K562 (cell line): ENCODE measurements at regions not wholly inside any gene's neighbourhood (a gene's known extent, or its start where the extent isn't known, plus 50 kb on each side); places are given as distances from the start of the nearest gene placed in this dataset.

Experiments used
- ATAC-seq: fragments of 200-7000 bp; cut with Tn5 transposase; 3 replicates; pipeline ENCODE4 v1.9.1; 2020; ENCODE audit warnings: moderate library complexity
- BruUV-seq: library from RNA; stranded (reverse); fragments of 400-500 nt; replicated peaks from 2 replicates; lab custom pipeline; 2021; lab: Mats Ljungman, UMichigan
- CTCF ChIA-PET: fragments of 300-600 bp; formaldehyde crosslinking; extraction: SDS; loops from one replicate; lab custom pipeline; 2021; ENCODE audit warnings: low intra/inter-chr PET ratio; lab: Yijun Ruan, JAX
- POLR2A ChIA-PET: fragments of 300-600, 350-650 bp; sonication (Branson Sonifier 250); formaldehyde crosslinking; extraction: SDS; loops from one replicate; lab custom pipeline; 2021; ENCODE audit warnings: antibody characterized with exemption, inconsistent platforms; lab: Yijun Ruan, JAX
- DNase-seq, 4 experiments: peaks; one replicate each; pipeline versions ENCODE4 v3.0.0 to v3.0.0-alpha.2; 2011 to 2018; ENCODE audit warnings: low spot score in 3 of 4, mixed read lengths in 3 of 4; ENCODE audit errors: extremely low read depth in 1 of 4
- FAIRE-seq: peaks from 2 replicates; lab custom pipeline; 2011; peaks lifted over from hg19 to GRCh38; lab: Jason Lieb, UNC
- H2AFZ ChIP-seq: 2 replicates; pipeline ENCODE4 v1.6.0; 2011; ENCODE audit warnings: low read depth, low read length, control low read depth, inconsistent platforms
- H3K27ac ChIP-seq: fragments of 200-600 bp; 3 replicates; pipeline ENCODE4 v1.8.0; 2011; ENCODE audit warnings: low read depth, mild to moderate bottlenecking, control low read depth, inconsistent platforms, low read length, moderate library complexity, mixed read lengths; ENCODE audit errors: extremely low read depth
- H3K27me3 ChIP-seq, 2 experiments: fragments of 300-600 bp in 1 of 2; 2 replicates in 1 of 2; 3 replicates in 1 of 2; pipeline versions ENCODE4 v1.6.0 to v1.8.0; 2011; ENCODE audit warnings: inconsistent platforms in 2 of 2, low read length in 2 of 2, mild to moderate bottlenecking in 1 of 2, mixed read lengths in 1 of 2, moderate library complexity in 1 of 2; ENCODE audit not compliant: control insufficient read depth in 2 of 2, insufficient read depth in 2 of 2
- H3K36me3 ChIP-seq: fragments of 300-600 bp; 3 replicates; pipeline ENCODE4 v1.8.0; 2011; ENCODE audit warnings: mild to moderate bottlenecking, low read length, inconsistent platforms; ENCODE audit not compliant: control insufficient read depth, insufficient read depth
- H3K4me1 ChIP-seq, 2 experiments: fragments of 200-600 bp in 1 of 2; replicated peaks in 1 of 2; 2 replicates in 1 of 2; 3 replicates in 1 of 2; pipeline versions ENCODE4 v1.5.1 to v1.8.0; 2011; ENCODE audit warnings: inconsistent platforms in 2 of 2, low read length in 2 of 2, mild to moderate bottlenecking in 1 of 2, mixed read lengths in 1 of 2, moderate library complexity in 1 of 2; ENCODE audit not compliant: control insufficient read depth in 2 of 2, insufficient read depth in 2 of 2
- H3K4me2 ChIP-seq: 2 replicates; pipeline ENCODE4 v1.6.1; 2011; ENCODE audit warnings: low read length, control low read depth, inconsistent platforms, mixed read lengths; ENCODE audit not compliant: insufficient read depth
- H3K4me3 ChIP-seq: fragments of 200-600 bp; sonication (generic), shearing (Covaris generic); 2 replicates; pipeline ENCODE4 v1.5.1; 2016; ENCODE audit warnings: control low read depth, inconsistent platforms
- H3K79me2 ChIP-seq: fragments of 200-600 bp; 3 replicates; pipeline ENCODE4 v1.8.0; 2011; ENCODE audit warnings: low read length, inconsistent platforms; ENCODE audit not compliant: control insufficient read depth, insufficient read depth
- H3K9ac ChIP-seq, 2 experiments: 2 replicates each; pipeline versions ENCODE4 v1.6.0 to v1.6.1; 2011; ENCODE audit warnings: low read depth in 2 of 2, low read length in 2 of 2, control low read depth in 1 of 2, inconsistent platforms in 1 of 2, mild to moderate bottlenecking in 1 of 2, mixed read lengths in 1 of 2; ENCODE audit not compliant: insufficient read depth in 1 of 2
- H3K9me1 ChIP-seq: one replicate; pipeline ENCODE4 v1.6.0; 2011; ENCODE audit warnings: inconsistent platforms, mild to moderate bottlenecking, low read length, moderate library complexity; ENCODE audit not compliant: control insufficient read depth, insufficient read depth
- H3K9me3 ChIP-seq: replicated peaks from 2 replicates; pipeline ENCODE4 v1.5.1; 2011; ENCODE audit warnings: low read depth, low read length, inconsistent platforms; ENCODE audit not compliant: control insufficient read depth, insufficient read depth
- H4K20me1 ChIP-seq: replicated peaks from 2 replicates; pipeline ENCODE4 v1.6.1; 2011; ENCODE audit warnings: low read length, inconsistent platforms, mixed read lengths; ENCODE audit not compliant: control insufficient read depth, insufficient read depth
- FOXK1 ChIP-seq: sonication (generic); formaldehyde crosslinking; IDR thresholded peaks from 2 replicates; pipeline ENCODE4 v1.8.0; 2022; ENCODE audit warnings: missing genetic modification reagents, mild to moderate bottlenecking, borderline replicate concordance
- MAZ ChIP-seq, 2 experiments: fragments of 450-650 bp in 1 of 2; sonication (generic) in 1 of 2; formaldehyde crosslinking; IDR thresholded peaks in 1 of 2; conservative IDR thresholded peaks in 1 of 2; 2 replicates each; pipeline versions ENCODE4 v1.4.0 to v1.5.0; 2020; ENCODE audit warnings: mild to moderate bottlenecking in 1 of 2, missing genetic modification reagents in 1 of 2
- PURB ChIP-seq: sonication (generic); formaldehyde crosslinking; IDR thresholded peaks from 2 replicates; pipeline ENCODE4 v1.9.0; 2021; ENCODE audit warnings: low read depth, mild to moderate bottlenecking, missing genetic modification reagents
- RERE ChIP-seq: sonication (generic); formaldehyde crosslinking; IDR thresholded peaks from 2 replicates; pipeline ENCODE4 v1.8.0; 2023; ENCODE audit warnings: missing genetic modification reagents, mild to moderate bottlenecking, borderline replicate concordance
- TAL1 ChIP-seq: fragments of 450-650 bp; IDR thresholded peaks from 2 replicates; pipeline ENCODE4 v1.6.1; 2016; ENCODE audit warnings: mild to moderate bottlenecking
- TFE3 ChIP-seq: fragments of 450-650 bp; formaldehyde crosslinking; IDR thresholded peaks from 2 replicates; pipeline ENCODE4 v1.4.0; 2020; ENCODE audit warnings: mild to moderate bottlenecking, mixed read lengths
- ZNF609 ChIP-seq: sonication (generic); formaldehyde crosslinking; IDR thresholded peaks from 2 replicates; pipeline ENCODE4 v1.8.1; 2023; ENCODE audit warnings: missing genetic modification reagents, mild to moderate bottlenecking, borderline replicate concordance
- ZNF764 ChIP-seq: fragments of 250-450 bp; sonication (Bioruptor Pico); IDR thresholded peaks from 2 replicates; pipeline ENCODE4 v1.4.0; 2020; ENCODE audit warnings: low read depth, mild to moderate bottlenecking, moderate library complexity
- WGBS: fragments of 100-300 bp; shearing (Covaris generic); methylation state at CpG from one replicate; pipeline ENCODE4 v1.1.6; 2016; ENCODE audit warnings: low coverage, mixed read lengths; ENCODE audit not compliant: insufficient coverage; ENCODE audit errors: missing lambda C conversion rate; 5-methylcytosine and 5-hydroxymethylcytosine counted together
- in situ Hi-C: fragments of 300-500 bp; cut with MboI; formaldehyde crosslinking; loops from 4 replicates; pipeline ENCODE4 v1.15.0; 2018; ENCODE audit warnings: inconsistent platforms, mixed read lengths
- intact Hi-C: fragments of 100-400 bp; cut with micrococcal nuclease; formaldehyde crosslinking; loops from 2 replicates; pipeline ENCODE4 v1.14.2; 2022

- DNase-seq (no peak), FAIRE-seq (no peak), ATAC-seq (no peak)
- Histone ChIP-seq H4K20me1 (no peaks in the 10 kb centered on the region), H3K27me3 (no peaks in the 10 kb centered on the region), H2AFZ (no peak overlapping the region), H3K9me1 (no peaks in the 10 kb centered on the region), H3K79me2 (no peaks in the 10 kb centered on the region), H3K27ac (no peak overlapping the region), H3K4me2 (no peak overlapping the region), H3K4me1 (no peaks in the 10 kb centered on the region), H3K9ac (no peak overlapping the region), H3K9me3 (no peaks in the 10 kb centered on the region), H3K4me3 (no peak overlapping the region), H3K36me3 (no peaks in the 10 kb centered on the region)
- 0% methylated on average over 4 of the region's 4 CpGs for WGBS
- ChIA-PET CTCF (no interaction called here), POLR2A (no interaction called here)
- BruUV-seq: no TSS peak
- intact Hi-C loops (no loop called here), in situ Hi-C loops (no loop called here)
- no peak for TF ChIP-seq TAL1
- TF ChIP-seq FOXK1: no peak
- no peak for TF ChIP-seq MAZ (CRISPR knock-in tag; conservative IDR thresholded peaks at IDR 0.05 in 1 of 2, IDR thresholded peaks at IDR 0.05 in 1 of 2)
- no peak for TF ChIP-seq TFE3 (CRISPR knock-in tag)
- no peak for TF ChIP-seq ZNF764 (CRISPR knock-in tag)
- TF ChIP-seq ZNF609 (CRISPR knock-in tag): no peak
- TF ChIP-seq RERE (CRISPR knock-in tag): no peak
- no peak for TF ChIP-seq PURB (CRISPR knock-in tag)
Observed at GRCh38 chr5:166365164-166365563, 1926.3 kb upstream of the WWC1 start.
